ENCODE measurements at regions not wholly inside any gene's neighbourhood (a gene's known extent, or its start where the extent isn't known, plus 50 kb on each side); places are given as distances from the start of the nearest gene placed in this dataset.

GRCh38 chr3:124088801-124089200 is 96.9 kb upstream of the ROPN1 start (continued):
- TF ChIP-seq CBX8 (IDR thresholded peaks at IDR 0.05; ENCODE audit: borderline replicate concordance, low read depth, low read length) (no peak), RAD21 (IDR thresholded peaks at IDR 0.05 in 1 of 2, conservative IDR thresholded peaks at IDR 0.05 in 1 of 2; ENCODE audit: low read depth in 2 of 2, low read length in 2 of 2) (no peak)
